ENCODE measurements at regions not wholly inside any gene's neighbourhood (a gene's known extent, or its start where the extent isn't known, plus 50 kb on each side); places are given as distances from the start of the nearest gene placed in this dataset.

- in situ Hi-C loops (cut with HindIII; ENCODE audit: low sequenced_read_pairs) = no loop called here
- no peak overlapping the region for H3K4me3 ChIP-seq (ENCODE audit: low read depth, low read length)
- TF ChIP-seq CTCF (IDR thresholded peaks at IDR 0.05; ENCODE audit: low read depth, low read length, missing control alignments) = no peak
- DNase-seq (ENCODE audit: low read depth) = no peak
These were observed 197.8 kb upstream of the SIX2 start for GRCh38 chr2:45207101-45207500.

- no peak overlapping the region for H3K4me3 ChIP-seq (ENCODE audit: low read depth, low read length)
- DNase-seq (ENCODE audit: low read depth) = no peak
- in situ Hi-C loops (cut with HindIII; ENCODE audit: low sequenced_read_pairs) = no loop called here
- no peak for TF ChIP-seq CTCF (IDR thresholded peaks at IDR 0.05; ENCODE audit: low read depth, low read length, missing control alignments)
These were observed 196.7 kb upstream of the SIX2 start for GRCh38 chr2:45205985-45206384.

GRCh38 chr2:45205480-45205879 lies 196.2 kb upstream of the SIX2 start:
- H3K4me3 ChIP-seq (ENCODE audit: low read depth, low read length) = no peak overlapping the region
- DNase-seq (ENCODE audit: low read depth) = no peak
- no peak for TF ChIP-seq CTCF (IDR thresholded peaks at IDR 0.05; ENCODE audit: low read depth, low read length, missing control alignments)
- in situ Hi-C loops (cut with HindIII; ENCODE audit: low sequenced_read_pairs) = no loop called here

- no peak for DNase-seq (ENCODE audit: low read depth)
- no peak for TF ChIP-seq CTCF (IDR thresholded peaks at IDR 0.05; ENCODE audit: low read depth, low read length, missing control alignments)
- no peak overlapping the region for H3K4me3 ChIP-seq (ENCODE audit: low read depth, low read length)
- in situ Hi-C loops (cut with HindIII; ENCODE audit: low sequenced_read_pairs) = no loop called here
These were observed 194.1 kb upstream of the SIX2 start for GRCh38 chr2:45203400-45203799.

- in situ Hi-C loops (cut with HindIII; ENCODE audit: low sequenced_read_pairs) = no loop called here
- H3K4me3 ChIP-seq (ENCODE audit: low read depth, low read length) = no peak overlapping the region
- TF ChIP-seq CTCF (IDR thresholded peaks at IDR 0.05; ENCODE audit: low read depth, low read length, missing control alignments) = no peak
- no peak for DNase-seq (ENCODE audit: low read depth)
These were observed 190.7 kb upstream of the SIX2 start for GRCh38 chr2:45199973-45200372.

GRCh38 chr2:45195916-45196315 lies 186.7 kb upstream of the SIX2 start:
- H3K4me3 ChIP-seq (ENCODE audit: low read depth, low read length) = no peak overlapping the region
- no peak for DNase-seq (ENCODE audit: low read depth)
- in situ Hi-C loops (cut with HindIII; ENCODE audit: low sequenced_read_pairs) = no loop called here
- no peak for TF ChIP-seq CTCF (IDR thresholded peaks at IDR 0.05; ENCODE audit: low read depth, low read length, missing control alignments)

GRCh38 chr2:45194596-45194995 lies 185.3 kb upstream of the SIX2 start:
- in situ Hi-C loops (cut with HindIII; ENCODE audit: low sequenced_read_pairs) = no loop called here
- H3K4me3 ChIP-seq (ENCODE audit: low read depth, low read length) = no peak overlapping the region
- no peak for DNase-seq (ENCODE audit: low read depth)
- TF ChIP-seq CTCF (IDR thresholded peaks at IDR 0.05; ENCODE audit: low read depth, low read length, missing control alignments) = no peak
